H1 (cell line): ENCODE measurements at regions not wholly inside any gene's neighbourhood (a gene's known extent, or its start where the extent isn't known, plus 50 kb on each side); places are given as distances from the start of the nearest gene placed in this dataset.

Source experiments
- CTCF ChIA-PET: fragments of 300-600 bp; sonication (Branson Sonifier 250); formaldehyde crosslinking; loops from one replicate; lab custom pipeline; 2021; ENCODE audit not compliant: partially characterized antibody; lab: Charles Lee
- POLR2A ChIA-PET: fragments of 300-600 bp; sonication (Branson Sonifier 250); formaldehyde crosslinking; loops from one replicate; lab custom pipeline; 2021; ENCODE audit warnings: inconsistent platforms; ENCODE audit not compliant: partially characterized antibody; lab: Charles Lee
- DNase-seq, 2 experiments: peaks; one replicate each; pipeline versions ENCODE4 v3.0.0 to v3.0.0-alpha.2; 2010 to 2022; ENCODE audit warnings: low spot score in 2 of 2, low read depth in 1 of 2, mixed read lengths in 1 of 2
- FAIRE-seq: peaks from 2 replicates; lab custom pipeline; 2011; peaks lifted over from hg19 to GRCh38; lab: Jason Lieb, UNC
- H2AFZ ChIP-seq: 2 replicates; pipeline ENCODE4 v1.8.1; 2012; ENCODE audit warnings: low read length, inconsistent platforms
- H2AK5ac ChIP-seq: 2 replicates; pipeline ENCODE4 v1.6.1; 2013; ENCODE audit warnings: low read depth, low read length
- H2BK120ac ChIP-seq: replicated peaks from 2 replicates; pipeline ENCODE3; 2013; ENCODE audit warnings: low read depth, low read length, inconsistent platforms
- H2BK12ac ChIP-seq: 2 replicates; pipeline ENCODE4 v1.6.1; 2013; ENCODE audit warnings: low read depth, low read length
- H2BK15ac ChIP-seq: 2 replicates; pipeline ENCODE4 v1.6.1; 2013; ENCODE audit warnings: low read length
- H2BK20ac ChIP-seq: 2 replicates; pipeline ENCODE4 v1.6.1; 2013; ENCODE audit warnings: low read length
- H2BK5ac ChIP-seq: 2 replicates; pipeline ENCODE4 v1.6.1; 2013; ENCODE audit warnings: low read depth, low read length
- H3K14ac ChIP-seq: 2 replicates; pipeline ENCODE4 v1.6.1; 2013; ENCODE audit warnings: inconsistent platforms; ENCODE audit not compliant: insufficient read length
- H3K18ac ChIP-seq: 2 replicates; pipeline ENCODE4 v1.6.1; 2013; ENCODE audit warnings: low read length; ENCODE audit errors: extremely low read depth
- H3K23ac ChIP-seq: 2 replicates; pipeline ENCODE4 v1.6.1; 2013; ENCODE audit warnings: inconsistent platforms; ENCODE audit not compliant: insufficient read length
- H3K23me2 ChIP-seq: 2 replicates; pipeline ENCODE4 v1.6.1; 2013; ENCODE audit warnings: low read depth, low read length
- H3K27ac ChIP-seq: 2 replicates; pipeline ENCODE4 v1.6.1; 2011; ENCODE audit warnings: low read depth, low read length, inconsistent platforms
- H3K27me3 ChIP-seq, 4 experiments: replicated peaks in 1 of 4; 1 replicate in 1 of 4; 2 replicates in 3 of 4; pipeline versions ENCODE4 v1.6.1 to v1.8.1; 2011 to 2013; ENCODE audit warnings: low read length in 3 of 4, mild to moderate bottlenecking in 3 of 4, inconsistent platforms in 2 of 4, mixed read lengths in 2 of 4, moderate library complexity in 1 of 4; ENCODE audit not compliant: control insufficient read depth in 3 of 4, insufficient read depth in 3 of 4; ENCODE audit errors: extremely low read depth in 1 of 4
- H3K36me3 ChIP-seq, 4 experiments: 2 replicates each; pipeline versions ENCODE4 v1.6.1 to v1.8.1; 2011 to 2013; ENCODE audit warnings: mild to moderate bottlenecking in 4 of 4, low read length in 3 of 4, moderate library complexity in 2 of 4, control low read depth in 1 of 4, inconsistent platforms in 1 of 4; ENCODE audit not compliant: insufficient read depth in 4 of 4, control insufficient read depth in 2 of 4
- H3K4ac ChIP-seq: replicated peaks from 2 replicates; pipeline ENCODE3; 2013; ENCODE audit warnings: low read length, low read depth, mixed read lengths, inconsistent platforms; ENCODE audit not compliant: insufficient read length
- H3K4me1 ChIP-seq, 4 experiments: replicated peaks in 1 of 4; 1 replicate in 1 of 4; 2 replicates in 3 of 4; pipeline versions ENCODE4 v1.6.1 to v1.8.1; 2011 to 2013; ENCODE audit warnings: low read length in 3 of 4, inconsistent platforms in 2 of 4, mixed read lengths in 1 of 4; ENCODE audit not compliant: insufficient read depth in 4 of 4, control insufficient read depth in 3 of 4
- H3K4me2 ChIP-seq, 2 experiments: 2 replicates each; pipeline versions ENCODE4 v1.6.1 to v1.8.1; 2011 to 2013; ENCODE audit warnings: low read depth in 2 of 2, low read length in 2 of 2, control low read depth in 1 of 2, inconsistent platforms in 1 of 2, mild to moderate bottlenecking in 1 of 2; ENCODE audit not compliant: insufficient read depth in 1 of 2
- H3K4me3 ChIP-seq, 4 experiments: fragments of 200-600, 300-600 bp in 1 of 4; sonication (generic), shearing (Covaris generic), sonication (Bioruptor Twin) in 1 of 4; 2 replicates each; pipeline versions ENCODE4 v1.5.1 to v1.8.1; 2011 to 2016; ENCODE audit warnings: low read length in 4 of 4, low read depth in 3 of 4, control low read depth in 2 of 4, inconsistent platforms in 2 of 4, mild to moderate bottlenecking in 2 of 4, mixed read lengths in 1 of 4, moderate library complexity in 1 of 4; ENCODE audit not compliant: insufficient read depth in 2 of 4; ENCODE audit errors: extremely low read depth in 1 of 4
- H3K56ac ChIP-seq: replicated peaks from 2 replicates; pipeline ENCODE3; 2013; ENCODE audit warnings: low read depth, mild to moderate bottlenecking, mixed read lengths, low read length, inconsistent platforms; ENCODE audit not compliant: insufficient read length
- H3K79me1 ChIP-seq: 2 replicates; pipeline ENCODE4 v1.6.1; 2013; ENCODE audit warnings: low read depth, low read length, control low read depth
- H3K79me2 ChIP-seq, 2 experiments: 2 replicates each; pipeline versions ENCODE4 v1.6.1 to v1.8.1; 2012 to 2013; ENCODE audit warnings: low read length in 2 of 2, mild to moderate bottlenecking in 2 of 2, inconsistent platforms in 1 of 2; ENCODE audit not compliant: insufficient read depth in 2 of 2, control insufficient read depth in 1 of 2
- H3K9ac ChIP-seq, 4 experiments: replicated peaks in 1 of 4; 1 replicate in 1 of 4; 2 replicates in 3 of 4; pipeline versions ENCODE4 v1.6.1 to v1.8.1; 2011 to 2013; ENCODE audit warnings: low read depth in 3 of 4, low read length in 3 of 4, control low read depth in 2 of 4, mild to moderate bottlenecking in 2 of 4, moderate library complexity in 2 of 4, inconsistent platforms in 1 of 4; ENCODE audit errors: extremely low read depth in 1 of 4
- H3K9me3 ChIP-seq, 2 experiments: 2 replicates each; pipeline versions ENCODE4 v1.6.1 to v1.8.1; 2012 to 2013; ENCODE audit warnings: mild to moderate bottlenecking in 2 of 2, moderate library complexity in 2 of 2, control low read depth in 1 of 2, inconsistent platforms in 1 of 2, low read depth in 1 of 2, low read length in 1 of 2, mixed read lengths in 1 of 2; ENCODE audit not compliant: insufficient read depth in 2 of 2
- H4K20me1 ChIP-seq, 2 experiments: replicated peaks in 1 of 2; 2 replicates each; pipeline versions ENCODE3 to v1.8.1; 2011 to 2013; ENCODE audit warnings: inconsistent platforms in 2 of 2, low read length in 2 of 2, mild to moderate bottlenecking in 1 of 2; ENCODE audit not compliant: insufficient read depth in 2 of 2, control insufficient read depth in 1 of 2
- H4K5ac ChIP-seq: 2 replicates; pipeline ENCODE4 v1.6.1; 2013; ENCODE audit warnings: low read length, low read depth, mixed read lengths, inconsistent platforms; ENCODE audit not compliant: insufficient read length
- H4K8ac ChIP-seq: 2 replicates; pipeline ENCODE4 v1.8.0; 2013; ENCODE audit warnings: mild to moderate bottlenecking, moderate library complexity, low read length, inconsistent platforms; ENCODE audit not compliant: insufficient read depth; ENCODE audit errors: extremely low read depth
- H4K91ac ChIP-seq: replicated peaks from 2 replicates; pipeline ENCODE3; 2013; ENCODE audit warnings: low read length, mixed read lengths, inconsistent platforms; ENCODE audit not compliant: insufficient read length
- BCL11A ChIP-seq, 2 experiments: IDR thresholded peaks; one replicate each; pipeline ENCODE4 v1.6.1; 2011; ENCODE audit warnings: low read depth in 2 of 2, low read length in 2 of 2, mild to moderate bottlenecking in 2 of 2
- WGBS, 2 experiments: shearing (Covaris generic) in 1 of 2; methylation state at CpG; one replicate each; pipeline versions ENCODE4 v1.1.6 to v1.1.7; 2013 to 2015; ENCODE audit warnings: low lambda C conversion rate in 2 of 2, mixed read lengths in 2 of 2, inconsistent platforms in 1 of 2, low coverage in 1 of 2, missing lambda C conversion rate in 1 of 2; ENCODE audit not compliant: insufficient replicate concordance in 2 of 2, insufficient coverage in 1 of 2, insufficient read length in 1 of 2; ENCODE audit errors: extremely low coverage in 1 of 2, missing lambda C conversion rate in 1 of 2; 5-methylcytosine and 5-hydroxymethylcytosine counted together

- Histone ChIP-seq H2AFZ (no peak overlapping the region), H3K23me2 (no peaks in the 10 kb centered on the region), H3K9me3 (peaks cover 3 to 4% of the 10 kb centered on the region in 2 experiments; a peak in 3 of 4 replicates), H3K18ac (no peak overlapping the region), H3K36me3 (no peaks in the 10 kb centered on the region), H2BK15ac (no peak overlapping the region), H3K4me3 (no peak overlapping the region), H2AK5ac (no peak overlapping the region), H2BK120ac (no peak overlapping the region), H3K4ac (no peak overlapping the region), H3K9ac (no peak overlapping the region), H3K14ac (no peak overlapping the region), H3K27ac (no peak overlapping the region), H3K4me1 (no peaks in the 10 kb centered on the region), H3K56ac (no peak overlapping the region), H2BK20ac (no peak overlapping the region), H3K79me1 (no peaks in the 10 kb centered on the region), H4K20me1 (no peaks in the 10 kb centered on the region), H3K27me3 (no peaks in the 10 kb centered on the region), H4K91ac (no peak overlapping the region), H3K23ac (no peak overlapping the region), H4K8ac (no peak overlapping the region), H2BK5ac (no peak overlapping the region), H2BK12ac (no peak overlapping the region), H4K5ac (no peak overlapping the region), H3K79me2 (no peaks in the 10 kb centered on the region), H3K4me2 (no peak overlapping the region)
- DNase-seq (no peak), FAIRE-seq (no peak)
- ChIA-PET CTCF (no interaction called here), POLR2A (no interaction called here)
- 98% methylated on average over 2 of the region's 2 CpGs; no CpG with 5 or more reads in 1 of the 2 experiments for WGBS, 2 experiments
- no peak for TF ChIP-seq BCL11A (IDR thresholded peaks at IDR 0.05; ENCODE audit: low read depth in 2 of 2, low read length in 2 of 2)
Observed at GRCh38 chr13:58573743-58574142, 942.2 kb downstream of the PCDH17 start.
